Mesendoderm (in vitro differentiated cells): ENCODE measurements at regions not wholly inside any gene's neighbourhood (a gene's known extent, or its start where the extent isn't known, plus 50 kb on each side); places are given as distances from the start of the nearest gene placed in this dataset.
"Not testable (repeated sequence)": the region's sequence is repeated elsewhere in the genome, so short reads cannot be mapped to it uniquely, and the experiment has no call there.

Source experiments
- DNase-seq: peaks from one replicate; pipeline ENCODE4 v3.0.0; 2013
- H2AK5ac ChIP-seq: 2 replicates; pipeline ENCODE4 v1.6.1; 2013; ENCODE audit warnings: low read length, inconsistent platforms
- H2BK120ac ChIP-seq: 2 replicates; pipeline ENCODE4 v1.6.1; 2013; ENCODE audit warnings: low read depth, mild to moderate bottlenecking, low read length, moderate library complexity, mixed read lengths
- H2BK15ac ChIP-seq: replicated peaks from 2 replicates; pipeline ENCODE4 v1.6.1; 2013; ENCODE audit warnings: low read depth, mild to moderate bottlenecking, moderate library complexity
- H2BK5ac ChIP-seq: 2 replicates; pipeline ENCODE4 v1.6.1; 2013; ENCODE audit warnings: low read length, inconsistent platforms
- H3K18ac ChIP-seq: 2 replicates; pipeline ENCODE4 v1.6.1; 2013; ENCODE audit warnings: mild to moderate bottlenecking, low read length, mixed read lengths
- H3K23ac ChIP-seq: one replicate; pipeline ENCODE4 v1.6.1; 2013; ENCODE audit warnings: low read length
- H3K27ac ChIP-seq: 2 replicates; pipeline ENCODE4 v1.5.1; 2013; ENCODE audit warnings: low read depth, mild to moderate bottlenecking, inconsistent platforms, low read length, moderate library complexity
- H3K27me3 ChIP-seq: 2 replicates; pipeline ENCODE4 v1.6.1; 2013; ENCODE audit warnings: low read length, control low read depth, mild to moderate bottlenecking, inconsistent platforms; ENCODE audit not compliant: insufficient read depth, poor library complexity
- H3K36me3 ChIP-seq: 2 replicates; pipeline ENCODE4 v1.6.1; 2013; ENCODE audit warnings: low read length, inconsistent platforms; ENCODE audit not compliant: control insufficient read depth, insufficient read depth
- H3K4ac ChIP-seq: one replicate; pipeline ENCODE4 v1.6.1; 2013; ENCODE audit warnings: low read depth, mild to moderate bottlenecking, low read length, moderate library complexity
- H3K4me1 ChIP-seq: 2 replicates; pipeline ENCODE4 v1.6.1; 2013; ENCODE audit warnings: low read depth, low read length, inconsistent platforms; ENCODE audit not compliant: control insufficient read depth
- H3K4me2 ChIP-seq: 2 replicates; pipeline ENCODE4 v1.6.1; 2013; ENCODE audit warnings: low read length
- H3K4me3 ChIP-seq: 2 replicates; pipeline ENCODE4 v1.5.1; 2013; ENCODE audit warnings: mild to moderate bottlenecking, low read length
- H3K56ac ChIP-seq: one replicate; pipeline ENCODE4 v1.6.1; 2013; ENCODE audit warnings: low read length
- H3K79me1 ChIP-seq: 2 replicates; pipeline ENCODE4 v1.6.1; 2013; ENCODE audit warnings: low read length, inconsistent platforms
- H3K79me2 ChIP-seq: 2 replicates; pipeline ENCODE4 v1.6.1; 2013; ENCODE audit warnings: mild to moderate bottlenecking, low read length; ENCODE audit not compliant: control insufficient read depth, insufficient read depth
- H3K9ac ChIP-seq: 2 replicates; pipeline ENCODE4 v1.6.1; 2013; ENCODE audit warnings: low read length, inconsistent platforms
- H4K5ac ChIP-seq: one replicate; pipeline ENCODE4 v1.6.1; 2013; ENCODE audit warnings: low read length
- H4K8ac ChIP-seq: one replicate; pipeline ENCODE4 v1.6.1; 2013; ENCODE audit warnings: low read depth, mild to moderate bottlenecking, control low read depth, low read length, moderate library complexity
- WGBS: extraction: QIAGEN DNeasy Blood & Tissue Kit; methylation state at CpG from one replicate; pipeline ENCODE4 v1.1.7; 2013; ENCODE audit warnings: low lambda C conversion rate, missing lambda C conversion rate; ENCODE audit not compliant: insufficient coverage; ENCODE audit errors: extremely low coverage; 5-methylcytosine and 5-hydroxymethylcytosine counted together

- not testable (repeated sequence) for H2BK5ac ChIP-seq, H4K5ac ChIP-seq, H3K79me2 ChIP-seq, H4K8ac ChIP-seq, H3K79me1 ChIP-seq, H3K56ac ChIP-seq, H2BK120ac ChIP-seq, H3K9ac ChIP-seq, DNase-seq, H3K23ac ChIP-seq, H3K36me3 ChIP-seq, H2BK15ac ChIP-seq, H3K18ac ChIP-seq, H3K27ac ChIP-seq, H3K4me1 ChIP-seq, H3K4me3 ChIP-seq, H3K4ac ChIP-seq, H3K27me3 ChIP-seq, H2AK5ac ChIP-seq, H3K4me2 ChIP-seq
- no CpG with 5 or more reads among the region's 24 CpGs for WGBS
Observed at GRCh38 chr4:160125576-160126287, 1022.9 kb downstream of the RAPGEF2 start.

- Histone ChIP-seq H3K27ac (no peak overlapping the region), H3K79me2 (no peaks in the 10 kb centered on the region), H4K8ac (no peak overlapping the region), H2BK5ac (no peak overlapping the region), H3K27me3 (no peaks in the 10 kb centered on the region), H3K4me3 (no peak overlapping the region), H3K4me2 (no peak overlapping the region), H3K4me1 (no peaks in the 10 kb centered on the region), H3K18ac (no peak overlapping the region), H3K23ac (no peak overlapping the region), H3K36me3 (no peaks in the 10 kb centered on the region), H3K79me1 (no peaks in the 10 kb centered on the region), H3K9ac (no peak overlapping the region), H3K56ac (no peak overlapping the region), H2AK5ac (no peak overlapping the region), H3K4ac (no peak overlapping the region), H2BK15ac (no peak overlapping the region), H4K5ac (no peak overlapping the region), H2BK120ac (no peak overlapping the region)
- no peak for DNase-seq
Observed at GRCh38 chr4:160127211-160127610, 1024.3 kb downstream of the RAPGEF2 start.

GRCh38 chr4:160129439-160129838 lies 1026.6 kb downstream of the RAPGEF2 start:
- H4K5ac ChIP-seq: no peak overlapping the region
- no peak overlapping the region for H2BK15ac ChIP-seq
- H2BK5ac ChIP-seq: no peak overlapping the region
- H3K4me3 ChIP-seq: no peak overlapping the region
- no peak overlapping the region for H3K27ac ChIP-seq
- no peak overlapping the region for H3K4ac ChIP-seq
- H3K4me2 ChIP-seq: no peak overlapping the region
- peak; percentile 57 for DNase-seq
- no peak overlapping the region for H3K23ac ChIP-seq
- no peaks in the 10 kb centered on the region for H3K27me3 ChIP-seq
- H3K79me2 ChIP-seq: no peaks in the 10 kb centered on the region
- H3K18ac ChIP-seq: no peak overlapping the region
- no peaks in the 10 kb centered on the region for H3K79me1 ChIP-seq
- no peaks in the 10 kb centered on the region for H3K36me3 ChIP-seq
- no peak overlapping the region for H2AK5ac ChIP-seq
- no CpG with 5 or more reads among the region's 2 CpGs for WGBS
- no peak overlapping the region for H2BK120ac ChIP-seq
- H3K4me1 ChIP-seq: no peaks in the 10 kb centered on the region
- no peak overlapping the region for H4K8ac ChIP-seq
- H3K56ac ChIP-seq: no peak overlapping the region
- H3K9ac ChIP-seq: no peak overlapping the region

GRCh38 chr4:160136021-160136420 lies 1033.1 kb downstream of the RAPGEF2 start:
- DNase-seq: no peak
- H3K4ac ChIP-seq: no peak overlapping the region
- no peak overlapping the region for H4K5ac ChIP-seq
- H3K27ac ChIP-seq: no peak overlapping the region
- WGBS: no CpG with 5 or more reads among the region's 2 CpGs
- no peaks in the 10 kb centered on the region for H3K79me1 ChIP-seq
- no peak overlapping the region for H2BK120ac ChIP-seq
- no peak overlapping the region for H3K23ac ChIP-seq
- H3K4me2 ChIP-seq: no peak overlapping the region
- H2AK5ac ChIP-seq: no peak overlapping the region
- H3K36me3 ChIP-seq: no peaks in the 10 kb centered on the region
- no peak overlapping the region for H2BK15ac ChIP-seq
- H3K27me3 ChIP-seq: no peaks in the 10 kb centered on the region
- no peak overlapping the region for H2BK5ac ChIP-seq
- H3K4me1 ChIP-seq: no peaks in the 10 kb centered on the region
- H3K4me3 ChIP-seq: no peak overlapping the region
- no peak overlapping the region for H3K18ac ChIP-seq
- no peak overlapping the region for H3K56ac ChIP-seq
- no peak overlapping the region for H3K9ac ChIP-seq
- no peak overlapping the region for H4K8ac ChIP-seq
- no peaks in the 10 kb centered on the region for H3K79me2 ChIP-seq

- Histone ChIP-seq H3K9ac (no peak overlapping the region), H3K4me1 (no peaks in the 10 kb centered on the region), H2BK120ac (no peak overlapping the region), H3K79me2 (no peaks in the 10 kb centered on the region), H3K36me3 (no peaks in the 10 kb centered on the region), H2BK5ac (no peak overlapping the region), H3K4me3 (no peak overlapping the region), H3K18ac (no peak overlapping the region), H3K56ac (no peak overlapping the region), H2AK5ac (no peak overlapping the region), H3K4me2 (no peak overlapping the region), H3K23ac (no peak overlapping the region), H3K27ac (no peak overlapping the region), H4K8ac (no peak overlapping the region), H3K79me1 (no peaks in the 10 kb centered on the region), H3K27me3 (no peaks in the 10 kb centered on the region), H4K5ac (no peak overlapping the region), H2BK15ac (no peak overlapping the region), H3K4ac (no peak overlapping the region)
- DNase-seq: no peak
Observed at GRCh38 chr4:160141206-160141605, 1038.3 kb downstream of the RAPGEF2 start.

- Histone ChIP-seq H2AK5ac (no peak overlapping the region), H3K56ac (no peak overlapping the region), H3K79me1 (no peaks in the 10 kb centered on the region), H2BK5ac (no peak overlapping the region), H3K36me3 (no peaks in the 10 kb centered on the region), H4K5ac (no peak overlapping the region), H3K4me1 (no peaks in the 10 kb centered on the region), H3K27ac (no peak overlapping the region), H2BK120ac (no peak overlapping the region), H3K4me3 (no peak overlapping the region), H3K79me2 (no peaks in the 10 kb centered on the region), H3K9ac (no peak overlapping the region), H3K4ac (no peak overlapping the region), H3K27me3 (no peaks in the 10 kb centered on the region), H3K4me2 (no peak overlapping the region), H3K18ac (no peak overlapping the region), H2BK15ac (no peak overlapping the region), H3K23ac (no peak overlapping the region), H4K8ac (no peak overlapping the region)
- WGBS: no CpG with 5 or more reads among the region's 2 CpGs
- no peak for DNase-seq
Observed at GRCh38 chr4:160142579-160142978, 1039.7 kb downstream of the RAPGEF2 start.
